HFF-Myc (cell line): ENCODE measurements at regions not wholly inside any gene's neighbourhood (a gene's known extent, or its start where the extent isn't known, plus 50 kb on each side); places are given as distances from the start of the nearest gene placed in this dataset.

ENCODE experiments used
- DNase-seq: peaks from one replicate; pipeline ENCODE4 v3.0.0-alpha.2; 2011; ENCODE audit warnings: low read depth; ENCODE audit errors: extremely low read depth
- H3K4me3 ChIP-seq: replicated peaks from 2 replicates; pipeline ENCODE4 v1.5.1; 2011; ENCODE audit warnings: low read depth, mild to moderate bottlenecking, control low read depth, low read length
- TF ChIP-seq, protein P1 (sequence below): IDR thresholded peaks from 2 replicates; pipeline ENCODE4 v1.5.1; 2012; ENCODE audit warnings: mild to moderate bottlenecking, low read depth, low read length, control low read depth; ENCODE audit errors: missing control alignments

DNA sequence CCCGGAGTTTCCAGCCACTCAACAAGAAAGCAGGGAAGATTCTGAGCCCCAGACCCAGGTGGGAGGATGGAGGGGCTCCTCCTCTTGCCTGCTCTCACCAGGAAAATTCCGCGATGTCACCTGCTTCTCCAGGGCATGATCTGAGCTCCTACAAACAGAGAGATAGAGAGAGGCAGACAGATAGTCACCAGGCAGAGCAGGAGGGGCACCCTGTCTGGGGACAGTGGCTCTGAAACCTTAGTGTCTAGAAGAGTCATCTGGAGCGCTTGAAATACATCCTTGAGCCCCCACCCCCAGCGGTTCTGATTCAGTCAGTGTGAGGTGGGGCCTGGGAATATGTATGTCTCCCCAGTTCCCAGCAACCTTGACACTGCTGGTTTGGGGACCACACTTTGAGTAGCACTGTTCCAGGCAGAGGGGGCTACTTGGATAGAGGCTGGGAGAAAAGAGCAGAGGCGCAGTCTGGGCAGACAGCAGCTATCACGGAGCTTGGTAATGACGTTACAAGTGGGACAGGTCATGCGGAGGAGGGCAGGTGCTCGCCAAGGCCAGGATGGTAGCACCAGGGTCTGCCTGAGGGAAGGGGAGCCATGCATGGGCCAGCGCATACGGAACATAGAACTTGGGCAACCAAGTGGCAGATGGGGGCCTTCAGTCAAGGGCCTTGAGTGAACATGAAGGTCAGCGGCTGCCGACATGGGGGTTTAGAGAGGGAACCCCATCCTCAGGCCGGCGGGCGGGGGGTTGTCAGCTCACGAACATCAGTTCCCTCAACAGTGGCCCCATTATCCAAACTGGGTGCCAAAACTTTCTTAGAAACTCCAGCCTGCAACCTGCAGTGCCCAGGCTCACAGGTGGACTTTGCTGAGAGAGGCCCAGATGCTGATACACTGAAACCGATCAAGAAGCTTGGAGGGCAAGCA is 60.9 kb upstream of the MYEOV start:
- DNase-seq: no peak
- H3K4me3 ChIP-seq: no peak overlapping the region
- TF ChIP-seq, protein P1, sequence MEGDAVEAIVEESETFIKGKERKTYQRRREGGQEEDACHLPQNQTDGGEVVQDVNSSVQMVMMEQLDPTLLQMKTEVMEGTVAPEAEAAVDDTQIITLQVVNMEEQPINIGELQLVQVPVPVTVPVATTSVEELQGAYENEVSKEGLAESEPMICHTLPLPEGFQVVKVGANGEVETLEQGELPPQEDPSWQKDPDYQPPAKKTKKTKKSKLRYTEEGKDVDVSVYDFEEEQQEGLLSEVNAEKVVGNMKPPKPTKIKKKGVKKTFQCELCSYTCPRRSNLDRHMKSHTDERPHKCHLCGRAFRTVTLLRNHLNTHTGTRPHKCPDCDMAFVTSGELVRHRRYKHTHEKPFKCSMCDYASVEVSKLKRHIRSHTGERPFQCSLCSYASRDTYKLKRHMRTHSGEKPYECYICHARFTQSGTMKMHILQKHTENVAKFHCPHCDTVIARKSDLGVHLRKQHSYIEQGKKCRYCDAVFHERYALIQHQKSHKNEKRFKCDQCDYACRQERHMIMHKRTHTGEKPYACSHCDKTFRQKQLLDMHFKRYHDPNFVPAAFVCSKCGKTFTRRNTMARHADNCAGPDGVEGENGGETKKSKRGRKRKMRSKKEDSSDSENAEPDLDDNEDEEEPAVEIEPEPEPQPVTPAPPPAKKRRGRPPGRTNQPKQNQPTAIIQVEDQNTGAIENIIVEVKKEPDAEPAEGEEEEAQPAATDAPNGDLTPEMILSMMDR: no peak

DNA sequence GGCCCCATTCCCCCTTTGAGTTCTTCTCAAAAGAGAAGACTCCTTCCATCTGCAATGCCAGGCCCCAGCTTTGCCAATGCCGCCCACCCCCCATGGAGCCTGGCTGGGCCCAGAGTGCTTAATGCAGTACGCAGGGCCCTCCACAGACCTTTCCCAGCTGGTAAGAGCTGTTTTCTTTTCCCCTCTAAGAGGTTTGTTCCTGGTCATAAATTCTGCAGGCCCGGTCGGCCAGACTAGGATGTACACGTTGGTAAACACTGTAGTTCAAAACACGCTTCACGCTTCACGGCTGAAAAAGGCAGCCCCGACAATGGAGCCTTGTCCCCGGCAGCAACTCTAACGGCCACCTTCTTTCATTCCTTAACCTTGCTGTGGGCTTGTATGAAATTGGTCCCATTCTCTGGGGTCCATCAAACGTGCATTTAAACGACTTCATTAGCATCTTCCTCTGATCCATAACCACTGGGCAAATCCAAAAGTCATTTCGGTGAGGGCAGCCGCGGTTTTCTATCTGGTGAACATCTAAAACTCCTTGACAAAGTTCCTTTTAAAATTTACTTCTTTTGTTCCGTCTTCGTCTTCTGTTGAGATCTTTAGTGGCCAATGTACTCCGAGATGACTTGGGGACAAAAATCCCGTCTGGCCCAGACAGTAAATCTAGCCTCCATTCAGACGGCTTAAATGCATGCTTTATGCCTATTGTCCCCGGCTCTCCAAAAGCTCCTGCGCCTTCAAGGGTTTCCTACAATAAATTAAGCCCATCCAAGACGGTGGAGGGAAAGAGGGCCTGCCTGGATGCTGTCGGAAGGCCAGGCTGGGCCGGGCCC is 60.0 kb upstream of the MYEOV start:
- DNase-seq: no peak
- H3K4me3 ChIP-seq: no peak overlapping the region
- TF ChIP-seq, protein P1: no peak

DNA sequence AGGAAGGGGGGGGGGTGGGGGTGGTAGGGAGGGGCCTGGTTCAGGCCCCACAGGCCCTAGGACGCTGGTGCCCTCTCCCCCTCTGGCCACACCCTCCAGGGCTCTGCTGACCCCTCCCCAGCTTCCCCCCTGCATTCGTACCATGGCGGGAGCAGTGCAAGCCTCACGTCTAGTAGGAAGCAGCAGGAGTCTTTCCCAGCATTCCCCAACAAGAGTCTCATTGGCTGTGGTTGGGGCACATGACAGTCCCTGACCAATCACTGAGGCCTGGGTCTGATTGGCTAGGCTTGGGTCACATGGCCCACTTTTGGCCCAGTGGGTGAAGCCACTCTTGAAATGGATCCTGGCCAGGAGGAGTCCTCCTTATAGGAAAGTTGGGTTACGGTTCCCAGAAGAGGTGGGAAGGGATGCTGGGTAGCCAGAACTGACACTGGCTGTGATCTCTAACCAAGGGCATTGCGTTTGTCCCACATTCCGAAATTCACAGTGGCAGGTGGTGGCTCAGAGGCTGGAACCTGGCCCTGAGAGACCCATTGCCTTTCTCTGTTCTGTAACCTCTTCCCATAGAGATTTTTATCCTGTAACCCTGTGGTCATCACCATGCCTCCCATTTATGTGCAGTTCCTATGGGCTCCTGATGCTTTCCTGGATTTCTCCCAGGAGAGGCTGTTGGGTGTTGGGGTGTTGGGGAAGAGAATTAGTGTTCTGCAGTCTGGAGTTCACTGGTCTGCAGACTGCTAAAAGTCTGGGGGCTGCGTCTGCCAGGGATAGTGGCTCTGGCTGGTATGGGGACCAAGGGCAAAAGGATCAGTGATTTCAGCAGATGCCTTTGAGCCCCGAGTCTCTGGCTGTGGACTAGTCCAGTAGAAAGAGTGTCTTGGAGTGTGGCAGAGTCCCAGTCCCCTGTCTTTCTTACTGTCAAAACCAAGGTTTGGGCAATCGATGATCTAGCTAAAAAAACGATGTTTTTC is 58.9 kb upstream of the MYEOV start:
- TF ChIP-seq, protein P1: no peak
- no peak for DNase-seq
- no peak overlapping the region for H3K4me3 ChIP-seq

DNA sequence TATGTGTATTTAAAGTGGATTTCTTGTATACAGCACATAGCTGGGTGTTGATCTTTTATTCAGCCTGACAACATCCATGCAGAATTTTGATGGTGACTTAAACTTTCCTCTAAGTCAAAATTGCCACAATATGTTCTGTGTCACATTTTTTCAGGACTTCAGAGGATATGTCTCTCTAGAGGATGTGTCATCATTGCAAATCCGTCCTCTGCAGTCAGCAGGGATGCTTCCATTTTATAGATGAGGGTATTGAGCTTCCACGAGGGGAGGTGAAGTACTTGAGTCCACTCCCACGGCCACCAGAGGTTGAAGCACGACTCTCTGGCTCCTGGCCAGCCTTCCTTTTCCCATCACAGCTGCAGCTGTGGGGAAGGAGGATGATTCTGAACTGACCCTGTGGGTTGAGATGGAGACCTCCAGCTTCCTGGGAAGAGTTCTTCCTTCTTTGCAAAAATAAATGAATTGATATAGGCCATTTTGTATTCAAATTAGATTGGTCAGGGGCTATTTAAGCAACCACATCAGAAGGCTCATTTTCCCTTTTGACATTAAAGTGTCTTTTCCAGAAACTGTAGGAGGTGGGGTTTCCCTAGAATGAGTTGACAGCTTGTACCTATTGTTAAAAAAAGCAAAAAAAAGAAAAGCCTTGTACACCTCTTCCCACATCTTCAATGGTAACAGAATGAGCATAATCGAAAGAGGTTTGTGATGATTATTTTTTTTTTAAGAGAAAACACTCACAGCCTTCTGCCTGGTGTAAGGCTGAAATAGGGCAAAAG is 55.2 kb upstream of the MYEOV start:
- DNase-seq: no peak
- H3K4me3 ChIP-seq: no peak overlapping the region
- TF ChIP-seq, protein P1: no peak

DNA sequence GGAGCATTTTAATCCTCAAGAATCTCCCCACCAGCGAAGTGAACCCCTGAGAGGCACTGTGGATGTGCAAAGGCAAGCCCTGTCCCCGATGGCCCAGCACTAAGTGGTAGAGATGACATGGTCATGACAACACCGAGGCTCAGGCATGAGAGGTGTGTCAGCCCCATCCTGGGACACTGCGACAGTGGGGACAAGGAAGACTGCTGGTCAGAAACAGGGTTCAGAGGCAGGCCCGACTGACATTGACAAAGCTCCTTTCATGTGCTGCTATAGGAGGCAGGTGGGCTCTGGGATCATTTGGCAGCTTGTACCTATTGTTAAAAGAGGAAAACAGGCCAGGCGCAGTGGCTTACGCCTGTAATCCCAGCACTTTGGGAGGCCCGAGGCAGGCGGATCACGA is 54.3 kb upstream of the MYEOV start:
- no peak overlapping the region for H3K4me3 ChIP-seq
- no peak for DNase-seq
- TF ChIP-seq, protein P1: no peak
